ENCODE measurements at regions not wholly inside any gene's neighbourhood (a gene's known extent, or its start where the extent isn't known, plus 50 kb on each side); places are given as distances from the start of the nearest gene placed in this dataset.
"Not testable (repeated sequence)": the region's sequence is repeated elsewhere in the genome, so short reads cannot be mapped to it uniquely, and the experiment has no call there.

DNA sequence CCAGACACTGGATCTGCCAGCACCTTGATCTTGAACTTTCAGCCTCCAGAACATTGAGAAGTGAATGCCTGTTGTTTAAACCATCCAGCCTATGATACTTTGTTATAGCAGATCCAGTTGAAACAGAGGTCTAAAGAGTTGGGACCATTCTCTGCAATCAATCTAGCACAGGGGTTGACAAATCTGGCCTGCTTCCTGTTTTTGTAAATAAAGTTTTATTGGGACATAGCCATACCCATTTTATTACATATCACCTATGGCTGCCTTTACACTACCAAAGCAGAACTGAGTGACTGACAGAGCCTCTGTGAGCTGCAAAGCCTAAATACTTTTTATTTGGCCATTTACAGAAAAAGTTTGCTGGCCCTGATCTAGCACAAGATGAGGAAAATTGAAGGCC lies 62.0 kb downstream of the BARX1 start:
- DNase-seq (ENCODE audit: low read depth) = no peak
- H3K4me3 ChIP-seq (ENCODE audit: low read depth, low read length) = no peak overlapping the region
- no peak for TF ChIP-seq CTCF (conservative IDR thresholded peaks at IDR 0.05; ENCODE audit: low read depth, low read length)

- TF ChIP-seq CTCF (conservative IDR thresholded peaks at IDR 0.05; ENCODE audit: low read depth, low read length) = no peak
- no peak overlapping the region for H3K4me3 ChIP-seq (ENCODE audit: low read depth, low read length)
- DNase-seq (ENCODE audit: low read depth) = no peak
These were observed 62.4 kb downstream of the BARX1 start for GRCh38 chr9:93892748-93893147.

- no peak overlapping the region for H3K4me3 ChIP-seq (ENCODE audit: low read depth, low read length)
- no peak for DNase-seq (ENCODE audit: low read depth)
- TF ChIP-seq CTCF (conservative IDR thresholded peaks at IDR 0.05; ENCODE audit: low read depth, low read length) = no peak
These were observed 63.4 kb downstream of the BARX1 start for GRCh38 chr9:93891549-93892310.

DNA sequence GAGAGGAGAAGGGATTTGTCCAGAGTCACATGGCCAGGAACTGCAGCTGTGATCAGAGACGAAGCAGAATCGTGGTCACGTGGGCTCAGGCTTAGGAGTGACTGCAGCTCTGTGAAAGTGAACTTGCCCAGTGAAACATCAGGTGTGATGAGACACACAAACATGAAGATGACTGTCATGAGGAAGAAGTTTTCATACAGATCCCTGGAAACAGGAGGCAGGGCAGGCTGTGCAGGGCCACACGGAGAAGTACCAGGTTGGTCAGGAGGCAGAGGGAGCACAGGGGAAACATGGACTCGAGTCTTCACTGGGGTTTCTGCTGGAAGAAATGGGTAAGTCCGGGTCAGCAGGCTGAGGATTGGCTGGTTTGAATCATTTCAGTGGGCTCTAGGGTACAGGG lies 64.1 kb downstream of the BARX1 start:
- H3K4me3 ChIP-seq (ENCODE audit: low read depth, low read length) = no peak overlapping the region
- TF ChIP-seq CTCF (conservative IDR thresholded peaks at IDR 0.05; ENCODE audit: low read depth, low read length) = no peak
- DNase-seq (ENCODE audit: low read depth) = no peak

GRCh38 chr9:93890436-93890935 lies 64.7 kb downstream of the BARX1 start:
- TF ChIP-seq CTCF (conservative IDR thresholded peaks at IDR 0.05; ENCODE audit: low read depth, low read length) = no peak
- DNase-seq (ENCODE audit: low read depth) = no peak
- H3K4me3 ChIP-seq (ENCODE audit: low read depth, low read length) = no peak overlapping the region

- H3K4me3 ChIP-seq (ENCODE audit: low read depth, low read length) = no peak overlapping the region
- no peak for DNase-seq (ENCODE audit: low read depth)
- TF ChIP-seq CTCF (conservative IDR thresholded peaks at IDR 0.05; ENCODE audit: low read depth, low read length) = no peak
These were observed 68.2 kb downstream of the BARX1 start for GRCh38 chr9:93886911-93887310.

GRCh38 chr9:93884808-93885207 lies 70.3 kb downstream of the BARX1 start:
- H3K4me3 ChIP-seq (ENCODE audit: low read depth, low read length) = no peak overlapping the region
- TF ChIP-seq CTCF (conservative IDR thresholded peaks at IDR 0.05; ENCODE audit: low read depth, low read length) = no peak
- no peak for DNase-seq (ENCODE audit: low read depth)

DNA sequence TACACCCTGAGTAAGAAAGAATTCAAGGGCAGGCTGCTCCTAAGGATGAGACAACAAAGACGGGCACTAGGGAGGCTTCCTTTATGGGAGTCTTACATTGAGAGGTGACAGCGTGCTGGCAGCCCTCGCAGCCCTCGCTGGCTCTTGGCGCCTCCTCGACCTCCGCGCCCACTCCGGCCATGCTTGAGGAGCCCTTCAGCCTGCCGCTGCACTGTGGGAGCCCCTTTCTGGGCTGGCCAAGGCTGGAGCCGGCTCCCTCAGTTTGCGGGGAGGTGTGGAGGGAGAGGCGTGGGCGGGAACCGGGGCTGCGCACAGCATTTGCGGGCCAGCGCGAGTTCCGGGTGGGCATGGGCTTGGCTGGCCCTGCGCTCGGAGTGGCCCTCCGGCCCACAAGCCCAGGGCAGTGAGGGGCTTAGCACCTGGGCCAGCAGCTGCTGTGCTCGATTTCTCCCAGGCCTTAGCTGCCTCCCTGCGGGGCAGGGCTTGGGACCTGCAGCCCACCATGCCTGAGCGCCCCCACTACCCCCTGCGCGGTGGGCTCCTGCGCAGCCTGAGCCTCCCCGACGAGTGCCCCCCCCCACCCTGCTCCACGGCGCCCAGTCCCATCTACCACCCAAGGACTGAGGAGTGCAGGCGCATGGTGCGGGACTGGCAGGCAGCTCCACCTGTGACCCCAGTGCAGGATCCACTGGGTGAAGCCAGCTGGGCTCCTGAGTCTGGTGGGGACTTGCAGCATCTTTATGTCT lies 75.3 kb downstream of the BARX1 start:
- not testable (repeated sequence) for H3K4me3 ChIP-seq (ENCODE audit: low read depth, low read length); DNase-seq (ENCODE audit: low read depth)

Data from epithelial cell of proximal tubule (primary cell).